T-cell (primary cell): ENCODE measurements at regions not wholly inside any gene's neighbourhood (a gene's known extent, or its start where the extent isn't known, plus 50 kb on each side); places are given as distances from the start of the nearest gene placed in this dataset.

Experiments
- ATAC-seq, 4 experiments: fragments of 200-7000 bp in 3 of 4; fragments of 150-1000 bp in 1 of 4; cut with Tn5 transposase; replicated peaks in 1 of 4; 1 replicate in 3 of 4; 2 replicates in 1 of 4; pipeline ENCODE4 v1.10.0; 2021; ENCODE audit warnings: moderate library complexity in 3 of 4, mild to moderate bottlenecking in 2 of 4, moderate number of reproducible peaks in 1 of 4
- CTCF ChIA-PET, 2 donors: fragments of 300-600 bp; sonication (Branson Sonifier 250); formaldehyde crosslinking; loops; one replicate each; lab custom pipeline; 2022; ENCODE audit warnings: antibody characterized with exemption in 2 of 2; lab: Charles Lee
- POLR2A ChIA-PET, 2 donors: fragments of 300-600 bp; sonication (Branson Sonifier 250); formaldehyde crosslinking; loops; one replicate each; lab custom pipeline; 2022; ENCODE audit warnings: antibody characterized with exemption in 2 of 2; lab: Charles Lee
- DNase-seq, 35 experiments: peaks; one replicate each; pipeline versions ENCODE4 v3.0.0 to v3.0.0-alpha.2; 2013 to 2023
- H3K27ac ChIP-seq: one replicate; pipeline ENCODE4 v1.5.1; 2013; ENCODE audit warnings: low read length
- H3K27me3 ChIP-seq, 2 experiments: replicated peaks in 1 of 2; 1 replicate in 1 of 2; 2 replicates in 1 of 2; pipeline versions ENCODE4 v1.6.1 to v1.7.0; 2013; ENCODE audit warnings: low read length in 1 of 2, mixed read lengths in 1 of 2; ENCODE audit not compliant: control insufficient read depth in 2 of 2, insufficient read depth in 2 of 2; ENCODE audit errors: extremely low read depth in 1 of 2
- H3K36me3 ChIP-seq, 2 donors: 1 replicate in 1 of 2; 2 replicates in 1 of 2; pipeline versions ENCODE4 v1.6.1 to v1.7.0; 2013; ENCODE audit warnings: low read length in 1 of 2; ENCODE audit not compliant: control insufficient read depth in 2 of 2, insufficient read depth in 1 of 2; ENCODE audit errors: extremely low read depth in 1 of 2
- H3K4me1 ChIP-seq, 2 experiments: 1 replicate in 1 of 2; 2 replicates in 1 of 2; pipeline versions ENCODE4 v1.6.1 to v1.7.0; 2013; ENCODE audit warnings: low read length in 2 of 2, mixed read lengths in 1 of 2; ENCODE audit not compliant: insufficient read depth in 2 of 2, control insufficient read depth in 1 of 2; ENCODE audit errors: extremely low read depth in 1 of 2
- H3K4me3 ChIP-seq, 2 donors: 1 replicate in 1 of 2; 2 replicates in 1 of 2; pipeline versions ENCODE4 v1.5.1 to v1.7.0; 2013; ENCODE audit warnings: mild to moderate bottlenecking in 2 of 2, low read length in 1 of 2, moderate library complexity in 1 of 2; ENCODE audit not compliant: control insufficient read depth in 1 of 2; ENCODE audit errors: extremely low read depth in 1 of 2
- H3K9me3 ChIP-seq: 2 replicates; pipeline ENCODE4 v1.7.0; 2013
- H3K27ac Mint-ChIP-seq, 2 donors: one replicate each; pipeline ENCODE4 v1.8.0; 2020 to 2021; ENCODE audit warnings: mild to moderate bottlenecking in 2 of 2, mixed read lengths in 2 of 2
- H3K27me3 Mint-ChIP-seq, 2 donors: one replicate each; pipeline ENCODE4 v1.8.0; 2021 to 2022; ENCODE audit warnings: mixed read lengths in 2 of 2
- H3K36me3 Mint-ChIP-seq: one replicate; pipeline ENCODE4 v1.8.0; 2021; ENCODE audit warnings: mixed read lengths
- H3K4me1 Mint-ChIP-seq, 3 donors: one replicate each; pipeline ENCODE4 v1.8.0; 2020 to 2022; ENCODE audit warnings: mixed read lengths in 3 of 3, mild to moderate bottlenecking in 1 of 3
- H3K4me3 Mint-ChIP-seq, 3 donors: one replicate each; pipeline ENCODE4 v1.8.0; 2020 to 2022; ENCODE audit warnings: mild to moderate bottlenecking in 3 of 3, mixed read lengths in 3 of 3, moderate library complexity in 3 of 3
- H3K9me3 Mint-ChIP-seq, 3 donors: one replicate each; pipeline ENCODE4 v1.8.0; 2020 to 2022; ENCODE audit warnings: mixed read lengths in 3 of 3
- WGBS: methylation state at CpG from one replicate; pipeline ENCODE4 v1.1.5; 2013; ENCODE audit warnings: missing lambda C conversion rate; ENCODE audit not compliant: insufficient coverage; 5-methylcytosine and 5-hydroxymethylcytosine counted together

DNA sequence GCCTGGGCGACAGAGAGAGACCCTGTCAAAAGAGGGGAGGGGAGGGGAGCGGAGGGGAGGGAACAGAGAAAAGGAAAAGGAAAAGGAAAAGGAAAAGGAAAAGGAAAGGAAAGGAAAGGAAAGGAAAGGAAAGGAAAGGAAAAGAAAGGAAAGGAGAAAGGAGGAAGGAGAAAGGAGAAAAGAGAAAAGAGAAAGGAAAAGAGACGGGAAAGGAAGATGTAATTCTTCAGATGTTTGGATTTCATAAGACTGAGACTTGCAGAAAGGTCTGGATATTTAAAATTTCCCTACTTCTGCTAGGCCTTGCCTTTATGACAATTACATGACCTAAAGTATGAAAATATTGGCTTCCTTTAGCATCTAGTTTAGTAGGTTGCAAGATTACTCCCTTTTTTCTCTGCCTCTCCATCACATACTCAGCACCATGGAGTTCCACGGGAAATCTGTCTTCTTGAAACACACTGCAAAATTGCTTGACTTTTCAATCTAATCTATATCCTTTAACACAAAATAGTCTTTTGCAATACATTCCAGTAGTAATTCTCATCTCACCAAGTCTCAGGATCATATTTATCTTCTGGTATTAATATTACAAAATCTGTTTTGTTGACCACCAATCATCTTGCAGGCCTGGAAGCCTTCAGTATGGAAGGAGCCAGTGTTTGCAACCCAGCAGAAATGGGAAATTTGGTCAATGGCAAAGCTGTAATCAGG, 383.5 kb downstream of the ZEB2 start:
- Histone ChIP-seq H3K36me3 (no peaks in the 10 kb centered on the region), H3K4me3 (no peak overlapping the region), H3K27ac (no peak overlapping the region), H3K27me3 (no peaks in the 10 kb centered on the region), H3K4me1 (no peaks in the 10 kb centered on the region), H3K9me3 (no peaks in the 10 kb centered on the region)
- CTCF ChIA-PET: interaction anchor here in 1 of 2 donors (0.6 to 0.7 kb wide), 2 partner anchors 217 to 1169 kb away, joined by 3 to 5 read pairs; no protein-coding TSS in a partner anchor
- peaks cover 32% of the 10 kb centered on the region for H3K36me3 Mint-ChIP-seq
- ATAC-seq: no peak
- H3K27me3 Mint-ChIP-seq: no peaks in the 10 kb centered on the region
- no peak overlapping the region for H3K27ac Mint-ChIP-seq
- no peaks in the 10 kb centered on the region for H3K9me3 Mint-ChIP-seq
- DNase-seq: no peak
- no peaks in the 10 kb centered on the region for H3K4me1 Mint-ChIP-seq
- POLR2A ChIA-PET: interaction anchor here in 1 of 2 donors (0.6 kb wide), 2 partner anchors 10 to 159 kb away, joined by 3 to 4 read pairs; no protein-coding TSS in a partner anchor
- 94% methylated on average over 2 of the region's 4 CpGs for WGBS
- H3K4me3 Mint-ChIP-seq: no peak overlapping the region

- Mint-ChIP-seq H3K36me3 (peaks cover 25% of the 10 kb centered on the region), H3K4me3 (no peak overlapping the region), H3K9me3 (no peaks in the 10 kb centered on the region), H3K4me1 (no peaks in the 10 kb centered on the region), H3K27ac (no peak overlapping the region), H3K27me3 (no peaks in the 10 kb centered on the region)
- ATAC-seq (no peak), DNase-seq (no peak)
- H3K4me1 ChIP-seq: no peaks in the 10 kb centered on the region
- no peaks in the 10 kb centered on the region for H3K27me3 ChIP-seq
- H3K4me3 ChIP-seq: no peak overlapping the region
- ChIA-PET POLR2A (no interaction called here), CTCF (no interaction called here)
- no peaks in the 10 kb centered on the region for H3K9me3 ChIP-seq
- no peak overlapping the region for H3K27ac ChIP-seq
- no peaks in the 10 kb centered on the region for H3K36me3 ChIP-seq
- no CpG with 5 or more reads among the region's 7 CpGs for WGBS
These were observed 385.8 kb downstream of the ZEB2 start for GRCh38 chr2:144133936-144134665.

DNA sequence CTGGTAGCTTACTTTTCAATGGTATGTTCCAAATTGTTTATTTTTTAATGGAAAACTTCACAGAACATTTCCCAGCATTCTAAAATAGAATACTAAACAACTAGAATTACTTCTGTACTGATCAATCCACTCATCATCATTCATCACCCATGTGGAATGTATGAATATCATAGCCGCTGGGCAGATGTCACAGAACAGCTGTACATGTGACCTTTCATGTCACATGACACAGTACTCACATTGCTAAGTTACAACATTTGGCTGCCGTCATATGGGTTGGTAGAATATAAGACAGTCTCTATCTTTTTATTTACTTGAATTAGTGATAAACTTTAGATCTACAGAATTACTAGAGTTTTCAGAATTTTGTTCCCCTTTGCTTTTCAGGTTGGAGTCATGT, 387.6 kb downstream of the ZEB2 start:
- CTCF ChIA-PET: no interaction called here
- Histone ChIP-seq H3K36me3 (no peaks in the 10 kb centered on the region), H3K27me3 (no peaks in the 10 kb centered on the region), H3K27ac (no peak overlapping the region), H3K4me3 (no peak overlapping the region), H3K9me3 (no peaks in the 10 kb centered on the region), H3K4me1 (no peaks in the 10 kb centered on the region)
- H3K27ac Mint-ChIP-seq: no peak overlapping the region
- peaks cover 14% of the 10 kb centered on the region for H3K36me3 Mint-ChIP-seq
- no peak overlapping the region for H3K4me3 Mint-ChIP-seq
- H3K27me3 Mint-ChIP-seq: no peaks in the 10 kb centered on the region
- no peaks in the 10 kb centered on the region for H3K9me3 Mint-ChIP-seq
- DNase-seq: no peak
- ATAC-seq: no peak
- POLR2A ChIA-PET: no interaction called here
- no peaks in the 10 kb centered on the region for H3K4me1 Mint-ChIP-seq
- no CpG with 5 or more reads among the region's 2 CpGs for WGBS

DNA sequence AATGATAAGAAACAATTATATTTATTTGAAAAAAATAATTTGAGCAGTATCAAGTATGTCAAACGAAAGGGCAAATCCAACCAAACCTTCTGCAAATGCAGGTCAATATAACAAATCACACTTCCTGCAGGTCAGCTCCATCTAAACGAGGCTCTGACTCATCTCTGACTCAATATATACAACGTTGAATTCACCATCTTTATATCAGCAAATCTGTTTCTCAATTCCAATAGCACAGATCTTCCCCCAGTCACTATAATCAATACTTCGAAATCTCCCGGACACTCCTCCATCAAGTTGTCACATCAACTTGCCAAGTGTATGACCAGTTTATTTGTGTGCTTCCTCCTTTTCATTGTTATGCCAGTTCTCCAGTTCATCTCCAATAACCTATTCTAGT, 388.9 kb downstream of the ZEB2 start:
- no peak overlapping the region for H3K4me3 ChIP-seq
- DNase-seq: no peak
- no peaks in the 10 kb centered on the region for H3K4me1 Mint-ChIP-seq
- H3K36me3 ChIP-seq: no peaks in the 10 kb centered on the region
- CTCF ChIA-PET: no interaction called here
- peaks cover 13% of the 10 kb centered on the region for H3K36me3 Mint-ChIP-seq
- no peak overlapping the region for H3K27ac ChIP-seq
- no peaks in the 10 kb centered on the region for H3K27me3 Mint-ChIP-seq
- no peak overlapping the region for H3K27ac Mint-ChIP-seq
- no peak overlapping the region for H3K4me3 Mint-ChIP-seq
- POLR2A ChIA-PET: no interaction called here
- H3K9me3 ChIP-seq: no peaks in the 10 kb centered on the region
- WGBS: 70% methylated on average over 4 of the region's 5 CpGs
- no peak for ATAC-seq
- H3K27me3 ChIP-seq: no peaks in the 10 kb centered on the region
- H3K9me3 Mint-ChIP-seq: no peaks in the 10 kb centered on the region
- no peaks in the 10 kb centered on the region for H3K4me1 ChIP-seq

DNA sequence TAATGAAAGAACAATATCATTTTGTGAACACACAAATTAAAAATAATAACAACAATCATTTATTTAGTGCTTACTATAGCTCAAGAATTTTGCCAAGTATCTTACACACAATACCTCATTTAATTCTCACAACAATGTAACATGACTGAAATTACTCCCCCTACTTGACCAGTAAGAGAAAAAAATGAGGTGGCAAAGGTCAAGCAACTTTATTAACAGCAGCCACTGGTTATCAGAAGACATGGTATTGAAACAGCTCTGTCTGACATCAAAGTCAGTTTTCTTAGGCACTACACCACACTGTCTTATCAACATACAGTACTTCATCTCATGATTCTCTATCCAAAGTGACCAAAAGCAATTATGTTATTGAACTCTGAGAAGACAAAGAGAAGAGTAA, 389.4 kb downstream of the ZEB2 start:
- H3K4me3 Mint-ChIP-seq: no peak overlapping the region
- no peaks in the 10 kb centered on the region for H3K9me3 Mint-ChIP-seq

GRCh38 chr2:144128130-144128746, 391.7 kb downstream of the ZEB2 start:
- H3K36me3 ChIP-seq: no peaks in the 10 kb centered on the region
- no CpG with 5 or more reads among the region's 1 CpG for WGBS
- Mint-ChIP-seq H3K4me1 (no peaks in the 10 kb centered on the region), H3K36me3 (peaks cover 18% of the 10 kb centered on the region), H3K9me3 (no peaks in the 10 kb centered on the region), H3K27ac (no peak overlapping the region), H3K27me3 (no peaks in the 10 kb centered on the region), H3K4me3 (no peak overlapping the region)
- POLR2A ChIA-PET: interaction anchor here in 1 of 2 donors (0.6 kb wide), 1 partner anchor 261 kb away, joined by 12 read pairs; no protein-coding TSS in a partner anchor
- CTCF ChIA-PET: no interaction called here
- no peak overlapping the region for H3K27ac ChIP-seq
- ATAC-seq (no peak), DNase-seq (no peak)
- H3K4me3 ChIP-seq: no peak overlapping the region
- H3K27me3 ChIP-seq: no peaks in the 10 kb centered on the region
- no peaks in the 10 kb centered on the region for H3K9me3 ChIP-seq
- no peaks in the 10 kb centered on the region for H3K4me1 ChIP-seq

More for the DNA sequence above, 389.4 kb downstream of the ZEB2 start:
- peaks cover 16% of the 10 kb centered on the region for H3K36me3 Mint-ChIP-seq
- H3K4me3 ChIP-seq: no peak overlapping the region
- no peaks in the 10 kb centered on the region for H3K4me1 ChIP-seq
- H3K27ac ChIP-seq: no peak overlapping the region
- no peaks in the 10 kb centered on the region for H3K36me3 ChIP-seq
- no peak for ATAC-seq
- no peak for DNase-seq
- no peak overlapping the region for H3K27ac Mint-ChIP-seq
- no peaks in the 10 kb centered on the region for H3K27me3 Mint-ChIP-seq
- H3K27me3 ChIP-seq: no peaks in the 10 kb centered on the region
- no peaks in the 10 kb centered on the region for H3K4me1 Mint-ChIP-seq
- H3K9me3 ChIP-seq: no peaks in the 10 kb centered on the region
- POLR2A ChIA-PET: no interaction called here
- CTCF ChIA-PET: no interaction called here
